H7 (cell line): ENCODE measurements at regions not wholly inside any gene's neighbourhood (a gene's known extent, or its start where the extent isn't known, plus 50 kb on each side); places are given as distances from the start of the nearest gene placed in this dataset.

Experiments
- DNase-seq: peaks from one replicate; pipeline ENCODE4 v3.0.0; 2012
- H3K27me3 ChIP-seq: 2 replicates; pipeline ENCODE4 v1.6.0; 2011; ENCODE audit warnings: mild to moderate bottlenecking, low read length; ENCODE audit not compliant: control insufficient read depth, insufficient read depth
- H3K36me3 ChIP-seq: replicated peaks from 2 replicates; pipeline ENCODE4 v1.5.1; 2011; ENCODE audit warnings: low read length; ENCODE audit not compliant: control insufficient read depth, insufficient read depth
- H3K4me3 ChIP-seq: 2 replicates; pipeline ENCODE4 v1.5.1; 2011; ENCODE audit warnings: low read depth, mild to moderate bottlenecking, control low read depth, low read length, moderate library complexity; ENCODE audit not compliant: insufficient read depth

- no peaks in the 10 kb centered on the region for H3K36me3 ChIP-seq
- DNase-seq: peak; percentile 65
- no peak overlapping the region for H3K4me3 ChIP-seq
- no peaks in the 10 kb centered on the region for H3K27me3 ChIP-seq
Observed at GRCh38 chr10:71064413-71065118, 147.8 kb upstream of the UNC5B start.

- Histone ChIP-seq H3K36me3 (no peaks in the 10 kb centered on the region), H3K27me3 (no peaks in the 10 kb centered on the region), H3K4me3 (no peak overlapping the region)
- DNase-seq: no peak
Observed at GRCh38 chr10:71065659-71066058, 146.7 kb upstream of the UNC5B start.

- DNase-seq: no peak
- no peak overlapping the region for H3K4me3 ChIP-seq
- H3K27me3 ChIP-seq: no peaks in the 10 kb centered on the region
- H3K36me3 ChIP-seq: no peaks in the 10 kb centered on the region
Observed at GRCh38 chr10:71066600-71066999, 145.8 kb upstream of the UNC5B start.

- Histone ChIP-seq H3K36me3 (no peaks in the 10 kb centered on the region), H3K4me3 (no peak overlapping the region), H3K27me3 (no peaks in the 10 kb centered on the region)
- DNase-seq: peak; percentile 38
Observed at GRCh38 chr10:71067098-71067740, 145.2 kb upstream of the UNC5B start.

- peak; percentile 66 for DNase-seq
- H3K4me3 ChIP-seq: no peak overlapping the region
- no peaks in the 10 kb centered on the region for H3K36me3 ChIP-seq
- H3K27me3 ChIP-seq: no peaks in the 10 kb centered on the region
Observed at GRCh38 chr10:71068861-71069271, 143.5 kb upstream of the UNC5B start.

GRCh38 chr10:71069909-71070666 is 142.3 kb upstream of the UNC5B start:
- no peak for DNase-seq
- no peaks in the 10 kb centered on the region for H3K27me3 ChIP-seq
- H3K4me3 ChIP-seq: no peak overlapping the region
- H3K36me3 ChIP-seq: no peaks in the 10 kb centered on the region

- Histone ChIP-seq H3K4me3 (no peak overlapping the region), H3K27me3 (no peaks in the 10 kb centered on the region), H3K36me3 (no peaks in the 10 kb centered on the region)
- DNase-seq: no peak
Observed at GRCh38 chr10:71070741-71071140, 141.6 kb upstream of the UNC5B start.

GRCh38 chr10:71072131-71072822 is 140.1 kb upstream of the UNC5B start:
- Histone ChIP-seq H3K4me3 (no peak overlapping the region), H3K27me3 (no peaks in the 10 kb centered on the region), H3K36me3 (no peaks in the 10 kb centered on the region)
- DNase-seq: no peak

- no peaks in the 10 kb centered on the region for H3K27me3 ChIP-seq
Observed at GRCh38 chr10:71072823-71073210, 139.6 kb upstream of the UNC5B start.

GRCh38 chr10:71073451-71074175 is 138.8 kb upstream of the UNC5B start:
- Histone ChIP-seq H3K4me3 (no peak overlapping the region), H3K36me3 (no peaks in the 10 kb centered on the region), H3K27me3 (no peaks in the 10 kb centered on the region)
- DNase-seq: no peak

More at GRCh38 chr10:71072823-71073210, 139.6 kb upstream of the UNC5B start:
- no peaks in the 10 kb centered on the region for H3K36me3 ChIP-seq
- no peak for DNase-seq
- H3K4me3 ChIP-seq: no peak overlapping the region

GRCh38 chr10:71074176-71074755 is 138.1 kb upstream of the UNC5B start:
- DNase-seq: peak; percentile 93

GRCh38 chr10:71075086-71075758 is 137.1 kb upstream of the UNC5B start:
- DNase-seq: peak; percentile 54
- Histone ChIP-seq H3K27me3 (no peaks in the 10 kb centered on the region), H3K36me3 (no peaks in the 10 kb centered on the region), H3K4me3 (no peak overlapping the region)

More at GRCh38 chr10:71074176-71074755, 138.1 kb upstream of the UNC5B start:
- Histone ChIP-seq H3K36me3 (no peaks in the 10 kb centered on the region), H3K27me3 (no peaks in the 10 kb centered on the region), H3K4me3 (no peak overlapping the region)

GRCh38 chr10:71075759-71076472 is 136.5 kb upstream of the UNC5B start:
- H3K4me3 ChIP-seq: no peak overlapping the region
- H3K36me3 ChIP-seq: no peaks in the 10 kb centered on the region
- no peaks in the 10 kb centered on the region for H3K27me3 ChIP-seq
- peak; percentile 33 for DNase-seq
